22Rv1 (cell line): ENCODE measurements at regions not wholly inside any gene's neighbourhood (a gene's known extent, or its start where the extent isn't known, plus 50 kb on each side); places are given as distances from the start of the nearest gene placed in this dataset.

Source experiments
- ZFX ChIP-seq: fragments of 450-650 bp; IDR thresholded peaks from 2 replicates; pipeline ENCODE4 v1.6.1; 2017; ENCODE audit warnings: antibody characterized with exemption, borderline replicate concordance
- TF ChIP-seq, protein P1 (sequence below): fragments of 450-650 bp; IDR thresholded peaks from 2 replicates; pipeline ENCODE4 v1.5.1; 2017; ENCODE audit warnings: mild to moderate bottlenecking

DNA sequence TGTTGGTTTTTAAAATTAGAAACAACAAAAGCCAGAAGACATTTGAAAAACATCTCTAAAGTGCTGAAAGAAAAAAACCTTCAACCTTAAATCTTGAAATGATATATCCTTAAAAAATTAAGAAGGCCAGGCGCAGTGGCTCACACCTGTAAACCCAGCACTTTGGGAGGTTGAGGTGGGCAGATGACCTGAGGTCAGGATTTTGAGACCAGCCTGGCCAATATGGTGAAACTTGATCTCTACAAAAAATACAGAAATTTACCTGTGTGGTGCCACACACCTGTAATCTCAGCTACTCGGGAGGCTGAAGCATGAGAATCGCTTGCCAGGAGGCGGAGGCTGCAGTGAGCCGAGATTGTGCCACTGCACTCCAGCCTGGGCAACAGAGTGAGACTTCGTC is 87.7 kb upstream of the SIX2 start:
- TF ChIP-seq, protein P1, sequence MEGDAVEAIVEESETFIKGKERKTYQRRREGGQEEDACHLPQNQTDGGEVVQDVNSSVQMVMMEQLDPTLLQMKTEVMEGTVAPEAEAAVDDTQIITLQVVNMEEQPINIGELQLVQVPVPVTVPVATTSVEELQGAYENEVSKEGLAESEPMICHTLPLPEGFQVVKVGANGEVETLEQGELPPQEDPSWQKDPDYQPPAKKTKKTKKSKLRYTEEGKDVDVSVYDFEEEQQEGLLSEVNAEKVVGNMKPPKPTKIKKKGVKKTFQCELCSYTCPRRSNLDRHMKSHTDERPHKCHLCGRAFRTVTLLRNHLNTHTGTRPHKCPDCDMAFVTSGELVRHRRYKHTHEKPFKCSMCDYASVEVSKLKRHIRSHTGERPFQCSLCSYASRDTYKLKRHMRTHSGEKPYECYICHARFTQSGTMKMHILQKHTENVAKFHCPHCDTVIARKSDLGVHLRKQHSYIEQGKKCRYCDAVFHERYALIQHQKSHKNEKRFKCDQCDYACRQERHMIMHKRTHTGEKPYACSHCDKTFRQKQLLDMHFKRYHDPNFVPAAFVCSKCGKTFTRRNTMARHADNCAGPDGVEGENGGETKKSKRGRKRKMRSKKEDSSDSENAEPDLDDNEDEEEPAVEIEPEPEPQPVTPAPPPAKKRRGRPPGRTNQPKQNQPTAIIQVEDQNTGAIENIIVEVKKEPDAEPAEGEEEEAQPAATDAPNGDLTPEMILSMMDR, result no peak
- no peak for TF ChIP-seq ZFX
